ENCODE measurements at regions not wholly inside any gene's neighbourhood (a gene's known extent, or its start where the extent isn't known, plus 50 kb on each side); places are given as distances from the start of the nearest gene placed in this dataset.

DNA sequence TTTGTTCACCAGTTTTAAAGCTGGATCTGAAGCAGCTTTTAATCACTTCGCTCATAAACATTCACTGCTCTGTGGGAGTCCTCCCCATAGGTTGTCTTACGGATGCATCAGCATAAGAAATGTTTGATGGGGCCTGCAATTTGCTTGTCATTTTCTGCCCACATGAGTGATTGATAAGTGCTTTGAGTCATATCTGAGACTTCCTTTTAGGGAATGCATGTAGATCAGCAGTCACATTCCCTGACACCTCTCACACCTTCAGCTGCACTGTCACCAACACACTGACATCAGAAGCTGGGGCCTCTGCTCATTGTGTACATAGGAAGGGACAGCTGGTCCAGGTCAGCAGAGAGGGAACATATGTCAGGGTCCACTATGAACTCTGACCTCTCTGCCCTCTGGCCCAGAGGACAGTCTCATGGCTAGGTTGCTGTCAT lies 84.1 kb upstream of the SPATA31D4 start:
- no peaks in the 10 kb centered on the region for H3K36me3 ChIP-seq (ENCODE audit: insufficient read depth, low read length)
- ATAC-seq (ENCODE audit: poor library complexity) (no peak), DNase-seq (no peak)
- intact Hi-C loops (cut with DNase I, micrococcal nuclease), result no loop called here
- ChIA-PET POLR2A (no interaction called here), CTCF (no interaction called here)
- H3K27me3 ChIP-seq (ENCODE audit: control insufficient read depth in 1 of 2, insufficient read depth in 2 of 2, low read length in 2 of 2), result no peaks in the 10 kb centered on the region
- no peaks in the 10 kb centered on the region for H3K4me1 Mint-ChIP-seq (ENCODE audit: low read depth)
- H3K27me3 Mint-ChIP-seq, result no peaks in the 10 kb centered on the region
- H3K27ac ChIP-seq (ENCODE audit: low read depth in 1 of 2, low read length in 2 of 2), result no peak overlapping the region
- no peak overlapping the region for H3K27ac Mint-ChIP-seq
- H3K4me3 Mint-ChIP-seq, result no peak overlapping the region
- peaks cover 0 to 4% of the 10 kb centered on the region in 2 experiments for H3K9me3 ChIP-seq (ENCODE audit: control insufficient read depth in 1 of 2, insufficient read depth in 1 of 2, low read length in 2 of 2)
- H3K4me1 ChIP-seq (ENCODE audit: insufficient read depth, low read length), result no peaks in the 10 kb centered on the region
- no peaks in the 10 kb centered on the region for H3K9me3 Mint-ChIP-seq
- TF ChIP-seq, protein P1, sequence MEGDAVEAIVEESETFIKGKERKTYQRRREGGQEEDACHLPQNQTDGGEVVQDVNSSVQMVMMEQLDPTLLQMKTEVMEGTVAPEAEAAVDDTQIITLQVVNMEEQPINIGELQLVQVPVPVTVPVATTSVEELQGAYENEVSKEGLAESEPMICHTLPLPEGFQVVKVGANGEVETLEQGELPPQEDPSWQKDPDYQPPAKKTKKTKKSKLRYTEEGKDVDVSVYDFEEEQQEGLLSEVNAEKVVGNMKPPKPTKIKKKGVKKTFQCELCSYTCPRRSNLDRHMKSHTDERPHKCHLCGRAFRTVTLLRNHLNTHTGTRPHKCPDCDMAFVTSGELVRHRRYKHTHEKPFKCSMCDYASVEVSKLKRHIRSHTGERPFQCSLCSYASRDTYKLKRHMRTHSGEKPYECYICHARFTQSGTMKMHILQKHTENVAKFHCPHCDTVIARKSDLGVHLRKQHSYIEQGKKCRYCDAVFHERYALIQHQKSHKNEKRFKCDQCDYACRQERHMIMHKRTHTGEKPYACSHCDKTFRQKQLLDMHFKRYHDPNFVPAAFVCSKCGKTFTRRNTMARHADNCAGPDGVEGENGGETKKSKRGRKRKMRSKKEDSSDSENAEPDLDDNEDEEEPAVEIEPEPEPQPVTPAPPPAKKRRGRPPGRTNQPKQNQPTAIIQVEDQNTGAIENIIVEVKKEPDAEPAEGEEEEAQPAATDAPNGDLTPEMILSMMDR (IDR thresholded peaks at IDR 0.05), result no peak
- H3K4me3 ChIP-seq (ENCODE audit: low read length), result no peak overlapping the region
- no peaks in the 10 kb centered on the region for H3K36me3 Mint-ChIP-seq (ENCODE audit: low read depth)

DNA sequence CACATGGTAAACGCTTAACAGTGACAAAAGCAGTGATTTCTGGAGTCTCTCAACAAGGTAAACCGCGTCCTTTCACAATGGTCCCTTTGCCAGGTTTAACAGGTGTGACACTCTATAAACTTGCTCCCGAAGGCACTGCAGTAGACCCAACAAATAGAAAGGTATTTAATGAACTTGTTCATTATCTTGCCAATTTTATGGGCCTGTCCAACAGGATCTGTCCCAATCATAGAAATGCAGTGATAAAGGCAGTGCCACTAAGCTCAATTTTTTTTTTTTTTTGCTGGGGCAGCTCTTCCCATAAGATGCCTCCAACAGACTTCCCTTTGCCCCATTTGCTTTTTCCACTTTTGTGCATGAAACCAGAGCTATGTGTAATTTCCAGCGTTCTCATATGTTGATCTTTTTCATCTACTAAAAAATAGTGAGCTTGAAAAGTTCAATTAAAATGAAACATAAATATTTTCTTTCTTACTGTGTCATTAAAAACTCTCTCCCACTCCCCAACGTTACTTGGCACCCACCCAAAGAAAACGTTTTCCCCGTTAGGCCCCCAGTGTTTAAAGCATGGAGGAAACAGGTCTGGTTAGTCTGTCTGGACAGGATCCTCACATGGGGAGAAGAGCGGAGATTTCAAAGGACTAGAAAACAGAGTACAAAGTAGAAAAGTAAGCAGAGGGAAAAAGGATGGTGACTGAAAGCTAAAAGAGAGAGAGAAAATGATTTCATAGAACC lies 80.9 kb upstream of the SPATA31D4 start:
- Histone ChIP-seq H3K27me3 (ENCODE audit: control insufficient read depth in 1 of 2, insufficient read depth in 2 of 2, low read length in 2 of 2) (no peaks in the 10 kb centered on the region), H3K9me3 (ENCODE audit: control insufficient read depth in 1 of 2, insufficient read depth in 1 of 2, low read length in 2 of 2) (peaks cover 0 to 7% of the 10 kb centered on the region in 2 experiments), H3K27ac (ENCODE audit: low read depth in 1 of 2, low read length in 2 of 2) (no peak overlapping the region), H3K4me1 (ENCODE audit: insufficient read depth, low read length) (no peaks in the 10 kb centered on the region), H3K36me3 (ENCODE audit: insufficient read depth, low read length) (no peaks in the 10 kb centered on the region), H3K4me3 (ENCODE audit: low read length) (no peak overlapping the region)
- ATAC-seq (ENCODE audit: poor library complexity), result no peak
- Mint-ChIP-seq H3K36me3 (ENCODE audit: low read depth) (no peaks in the 10 kb centered on the region), H3K27ac (no peak overlapping the region), H3K4me3 (no peak overlapping the region), H3K4me1 (ENCODE audit: low read depth) (no peaks in the 10 kb centered on the region), H3K27me3 (no peaks in the 10 kb centered on the region), H3K9me3 (no peaks in the 10 kb centered on the region)
- intact Hi-C loops (cut with DNase I, micrococcal nuclease), result no loop called here
- DNase-seq, result no peak
- CTCF ChIA-PET, result no interaction called here
- TF ChIP-seq, protein P1 (IDR thresholded peaks at IDR 0.05), result no peak
- POLR2A ChIA-PET, result no interaction called here

DNA sequence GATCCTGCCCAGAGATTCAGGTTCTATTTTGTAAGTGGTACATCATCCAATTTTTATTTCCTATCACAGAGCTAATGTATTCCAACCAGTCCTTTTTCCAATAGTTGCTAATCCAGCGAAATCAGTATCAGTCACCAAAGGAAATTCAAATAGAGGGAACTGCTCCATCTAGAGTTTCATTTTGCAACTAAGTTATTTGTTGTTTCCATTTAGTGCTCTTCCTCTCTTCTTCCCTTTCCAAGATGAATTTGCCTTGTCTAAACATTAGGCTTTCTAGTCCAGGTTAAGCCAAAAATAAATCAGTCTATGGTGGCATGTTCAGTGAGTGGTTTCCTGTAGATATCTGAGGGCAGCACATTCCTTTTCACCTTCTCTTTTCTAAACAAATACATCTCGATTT lies 79.8 kb upstream of the SPATA31D4 start:
- H3K27me3 ChIP-seq (ENCODE audit: control insufficient read depth in 1 of 2, insufficient read depth in 2 of 2, low read length in 2 of 2), result no peaks in the 10 kb centered on the region
- peaks cover 0 to 4% of the 10 kb centered on the region in 2 experiments for H3K9me3 ChIP-seq (ENCODE audit: control insufficient read depth in 1 of 2, insufficient read depth in 1 of 2, low read length in 2 of 2)
- ChIA-PET POLR2A (no interaction called here), CTCF (no interaction called here)
- intact Hi-C loops (cut with DNase I, micrococcal nuclease), result no loop called here
- H3K36me3 Mint-ChIP-seq (ENCODE audit: low read depth), result no peaks in the 10 kb centered on the region
- no peak overlapping the region for H3K27ac Mint-ChIP-seq
- no peaks in the 10 kb centered on the region for H3K4me1 Mint-ChIP-seq (ENCODE audit: low read depth)
- H3K4me3 Mint-ChIP-seq, result no peak overlapping the region
- H3K9me3 Mint-ChIP-seq, result no peaks in the 10 kb centered on the region
- H3K4me3 ChIP-seq (ENCODE audit: low read length), result no peak overlapping the region
- TF ChIP-seq, protein P1 (IDR thresholded peaks at IDR 0.05), result no peak
- H3K4me1 ChIP-seq (ENCODE audit: insufficient read depth, low read length), result no peaks in the 10 kb centered on the region
- H3K27ac ChIP-seq (ENCODE audit: low read depth in 1 of 2, low read length in 2 of 2), result no peak overlapping the region
- H3K36me3 ChIP-seq (ENCODE audit: insufficient read depth, low read length), result no peaks in the 10 kb centered on the region
- H3K27me3 Mint-ChIP-seq, result no peaks in the 10 kb centered on the region
- no peak for DNase-seq
- ATAC-seq (ENCODE audit: poor library complexity), result no peak

Data from CD4-positive, alpha-beta T cell (primary cell).